ENCODE measurements at regions not wholly inside any gene's neighbourhood (a gene's known extent, or its start where the extent isn't known, plus 50 kb on each side); places are given as distances from the start of the nearest gene placed in this dataset.

DNA sequence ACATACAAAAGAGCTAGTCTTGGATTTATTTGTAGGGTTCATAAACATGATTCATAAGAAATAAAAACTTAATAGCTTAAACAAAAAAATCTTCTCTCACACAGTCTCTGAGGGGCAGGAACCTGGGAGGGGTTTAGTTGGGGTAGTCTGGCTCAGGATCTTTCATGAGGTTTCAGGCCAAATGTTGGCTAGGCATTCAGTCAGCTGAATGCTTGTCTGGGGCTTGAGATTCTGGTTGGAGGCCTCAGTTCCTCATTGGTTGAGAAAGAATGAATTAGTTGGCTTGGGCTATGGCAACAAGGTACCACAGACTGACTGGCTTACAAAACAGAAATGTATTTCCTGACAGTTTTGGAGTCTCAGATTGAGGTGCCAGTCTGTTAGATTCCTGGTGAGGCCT, 74.3 kb downstream of the ANKRD7 start:
- DNase-seq = no peak

DNA sequence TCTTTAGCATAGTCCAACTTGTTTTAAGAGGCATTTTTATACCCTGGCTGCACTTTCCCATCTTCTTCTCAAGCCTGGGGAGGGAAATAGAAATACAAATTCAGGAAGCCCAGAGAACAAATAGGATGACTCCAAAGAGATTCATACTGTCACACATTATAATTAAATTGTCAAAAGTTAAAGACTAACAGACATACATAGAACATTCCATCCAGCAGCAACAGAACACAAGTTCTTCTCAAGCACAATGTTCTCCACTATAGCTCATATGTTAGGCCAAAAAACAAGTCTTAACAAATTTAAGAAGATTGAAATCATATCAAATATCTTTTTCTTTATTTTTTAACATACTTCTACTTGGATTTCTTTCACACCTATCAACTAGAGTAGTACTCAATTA, 75.7 kb downstream of the ANKRD7 start:
- no peak for DNase-seq

DNA sequence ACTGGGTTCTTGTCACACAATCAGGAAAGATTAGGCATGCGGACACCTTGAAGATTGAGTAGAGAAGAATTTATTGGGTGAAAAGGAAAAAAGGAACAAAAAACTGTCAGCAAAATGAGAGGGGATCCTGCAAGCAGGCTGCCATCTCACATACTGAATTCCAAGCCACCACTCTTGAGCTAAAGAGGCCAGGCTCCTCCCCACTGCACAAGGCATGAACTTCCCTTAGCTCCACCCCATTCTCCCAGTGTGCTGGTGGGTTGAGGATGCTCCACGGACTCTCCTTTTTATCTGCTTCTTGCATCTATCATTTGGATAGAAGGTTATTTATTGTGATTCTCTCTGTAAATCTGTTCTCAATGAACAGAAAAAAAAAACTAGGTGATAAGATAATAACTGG, 79.6 kb downstream of the ANKRD7 start:
- DNase-seq = no peak

DNA sequence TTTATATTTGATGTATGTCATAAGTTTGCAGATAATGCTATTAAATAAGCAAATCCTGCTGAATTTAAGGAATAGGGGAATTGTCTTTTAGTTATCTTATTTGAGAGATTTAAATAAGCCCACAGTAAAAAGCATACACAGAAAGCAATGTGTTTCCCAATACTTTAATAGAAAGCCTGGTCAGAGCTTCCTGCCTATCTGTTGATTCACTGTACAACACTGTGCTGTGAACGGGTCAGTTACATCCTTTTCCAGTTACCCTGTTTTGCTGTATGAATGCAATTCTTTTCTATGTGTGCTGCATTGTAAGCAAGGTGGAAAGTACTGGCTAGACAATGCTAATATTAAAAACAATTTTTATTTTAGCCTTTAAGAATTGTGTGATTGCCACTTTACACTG, 81.2 kb downstream of the ANKRD7 start:
- DNase-seq = no peak

DNA sequence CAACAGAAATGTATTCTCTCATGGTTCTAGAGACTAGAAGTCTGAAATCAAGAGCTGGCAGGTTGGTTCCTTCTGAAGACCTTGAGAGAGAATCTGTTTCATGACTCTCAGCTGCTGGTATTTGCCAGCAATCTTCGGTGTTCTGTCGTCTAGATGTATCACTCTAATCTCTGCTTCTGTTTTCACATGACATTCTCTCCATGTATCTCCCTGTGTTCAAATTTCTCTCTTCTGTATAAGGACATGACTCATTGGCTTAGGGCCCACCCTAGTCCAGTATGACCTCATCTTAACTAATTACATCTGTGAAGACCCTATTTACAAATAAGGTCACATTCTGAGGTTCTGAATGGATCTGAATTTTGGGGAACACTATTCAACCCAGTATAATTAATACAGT, 82.3 kb downstream of the ANKRD7 start:
- no peak for DNase-seq

DNA sequence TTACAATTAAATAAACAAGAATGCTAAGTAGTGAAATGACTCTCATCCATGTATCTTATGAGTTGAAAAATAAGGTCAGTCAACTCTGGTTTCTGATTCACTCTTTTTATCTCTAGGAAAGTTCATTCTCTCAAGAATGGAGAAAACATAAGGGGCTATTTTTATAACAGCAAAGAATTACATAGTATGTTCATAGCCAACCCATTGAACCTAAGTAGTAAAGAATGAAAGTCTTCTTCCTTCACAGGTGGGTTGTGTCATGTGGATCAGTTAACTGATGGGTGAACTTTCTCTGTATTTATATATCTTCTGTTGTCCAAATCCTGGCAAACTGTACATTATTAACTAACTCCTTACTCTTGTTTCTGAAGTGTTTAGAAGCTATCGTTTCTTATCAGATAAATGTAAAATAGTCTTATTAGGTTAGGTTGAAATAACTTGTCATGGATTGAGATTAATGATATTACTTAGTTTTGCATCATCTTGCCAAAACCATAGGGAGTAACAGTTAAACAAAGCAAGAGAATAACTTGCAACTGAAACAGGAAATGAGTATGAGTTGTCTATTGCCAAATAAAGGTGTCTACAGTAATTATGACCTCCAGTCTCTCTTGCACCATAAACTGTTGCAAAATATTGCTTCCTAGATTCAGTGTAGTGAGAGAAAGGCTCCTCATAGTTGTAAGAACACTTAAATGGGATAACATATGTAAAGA, 86.8 kb downstream of the ANKRD7 start:
- no peak for DNase-seq

DNA sequence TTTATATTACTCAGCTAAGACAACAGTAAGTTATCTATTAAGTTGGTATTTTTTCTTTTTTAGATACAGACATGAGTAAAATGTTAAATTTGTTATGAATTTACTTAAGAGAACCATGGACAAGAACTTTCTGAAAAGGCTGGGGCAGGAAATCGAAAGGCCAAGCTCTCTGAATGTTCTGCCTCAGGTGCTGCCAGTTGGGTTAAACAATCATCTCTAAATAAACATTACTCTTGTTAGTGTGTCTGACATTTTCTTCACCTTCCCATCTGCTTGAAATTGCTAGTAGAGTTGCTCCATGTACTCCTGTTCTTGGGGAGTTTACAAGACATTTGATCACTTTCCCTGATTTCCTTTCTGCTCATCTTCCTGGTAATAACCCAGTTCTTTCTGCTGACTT, 87.5 kb downstream of the ANKRD7 start:
- DNase-seq = no peak

DNA sequence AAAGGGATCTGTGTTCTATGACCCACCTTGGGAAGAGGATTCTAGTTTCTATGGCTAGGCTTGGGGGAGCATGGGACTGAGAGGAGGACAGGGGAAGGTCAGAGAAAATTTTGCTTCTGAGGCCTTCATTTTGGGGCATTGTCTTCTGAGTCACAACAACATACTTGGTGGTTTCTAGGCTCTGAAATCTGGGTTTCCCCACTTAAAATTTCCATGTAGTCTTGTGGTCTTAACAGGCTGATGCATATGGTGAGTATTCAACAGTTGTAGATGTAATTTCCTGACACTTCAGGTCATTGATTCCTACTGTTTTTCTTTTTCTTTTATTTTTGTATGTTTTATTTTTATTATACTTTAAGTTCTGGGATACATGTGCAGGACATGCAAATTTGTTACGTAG, 88.5 kb downstream of the ANKRD7 start:
- DNase-seq = no peak

DNA sequence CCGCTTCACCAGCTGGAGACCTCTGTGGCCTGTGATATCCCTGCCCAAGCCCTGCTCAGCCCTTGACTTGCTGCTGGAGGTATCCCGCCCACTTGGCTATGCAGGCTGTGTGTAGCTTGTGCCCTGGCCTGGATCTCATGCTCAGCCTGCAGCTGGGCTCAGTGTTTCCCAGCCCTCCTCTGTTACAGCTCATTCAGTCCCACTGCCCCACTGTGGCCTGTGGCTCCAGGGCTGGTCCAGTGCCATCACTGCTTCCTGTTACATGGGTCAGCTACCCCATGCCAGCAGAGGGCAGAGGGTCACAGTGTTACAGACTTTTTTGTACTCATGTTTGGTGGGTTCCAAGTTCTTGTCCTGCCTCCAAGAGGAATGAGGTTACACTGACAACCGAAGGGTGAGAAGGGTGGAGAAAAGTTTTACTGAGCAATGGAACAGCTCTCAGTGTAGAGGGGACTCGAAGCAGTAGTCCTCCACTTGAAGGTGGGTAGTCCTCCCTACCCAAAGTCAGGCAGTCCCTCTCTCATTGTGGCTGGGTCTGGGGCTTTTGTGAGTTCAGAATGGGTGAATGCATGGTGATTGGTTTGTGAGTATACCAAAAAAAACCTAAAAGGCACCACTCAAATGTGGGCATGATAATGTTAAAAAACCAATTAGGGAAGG, 100.4 kb downstream of the ANKRD7 start:
- no peak for DNase-seq

DNA sequence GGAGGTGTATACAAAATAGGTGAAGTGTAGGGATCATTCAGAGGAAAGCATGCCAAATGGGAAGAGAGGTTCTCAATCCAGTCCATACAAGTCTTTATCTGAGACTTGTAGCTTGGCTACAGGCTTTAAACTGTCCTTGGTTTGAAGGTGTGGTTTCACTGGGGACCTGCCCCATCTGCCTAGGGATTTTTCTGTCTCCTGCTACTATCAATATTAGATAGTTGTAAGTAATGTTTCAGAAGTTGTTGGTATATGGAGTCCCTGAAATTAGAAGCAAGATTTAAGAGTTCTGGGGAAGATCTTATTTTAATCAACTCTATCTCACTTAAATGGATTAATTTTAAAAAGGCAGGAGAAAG, 100.9 kb downstream of the ANKRD7 start:
- DNase-seq = no peak

DNA sequence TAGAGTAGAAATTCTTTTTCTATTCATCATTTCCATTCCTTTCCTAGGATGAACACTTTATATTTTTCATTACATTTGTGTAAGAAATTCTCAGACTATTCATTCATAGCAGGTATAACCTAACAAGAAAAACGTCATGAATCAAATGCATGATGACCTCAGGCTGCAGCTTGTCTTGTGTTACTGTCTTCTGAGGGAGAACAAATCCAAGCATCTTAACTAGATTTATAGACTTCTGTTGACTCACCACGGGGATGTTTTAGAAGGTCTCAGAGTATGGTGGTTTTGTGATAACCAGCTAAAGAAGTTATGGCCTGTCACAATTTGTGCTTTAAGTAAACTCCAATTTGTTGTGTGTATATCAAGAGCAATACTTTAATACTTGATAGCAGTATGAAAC, 102.7 kb downstream of the ANKRD7 start:
- DNase-seq = no peak

DNA sequence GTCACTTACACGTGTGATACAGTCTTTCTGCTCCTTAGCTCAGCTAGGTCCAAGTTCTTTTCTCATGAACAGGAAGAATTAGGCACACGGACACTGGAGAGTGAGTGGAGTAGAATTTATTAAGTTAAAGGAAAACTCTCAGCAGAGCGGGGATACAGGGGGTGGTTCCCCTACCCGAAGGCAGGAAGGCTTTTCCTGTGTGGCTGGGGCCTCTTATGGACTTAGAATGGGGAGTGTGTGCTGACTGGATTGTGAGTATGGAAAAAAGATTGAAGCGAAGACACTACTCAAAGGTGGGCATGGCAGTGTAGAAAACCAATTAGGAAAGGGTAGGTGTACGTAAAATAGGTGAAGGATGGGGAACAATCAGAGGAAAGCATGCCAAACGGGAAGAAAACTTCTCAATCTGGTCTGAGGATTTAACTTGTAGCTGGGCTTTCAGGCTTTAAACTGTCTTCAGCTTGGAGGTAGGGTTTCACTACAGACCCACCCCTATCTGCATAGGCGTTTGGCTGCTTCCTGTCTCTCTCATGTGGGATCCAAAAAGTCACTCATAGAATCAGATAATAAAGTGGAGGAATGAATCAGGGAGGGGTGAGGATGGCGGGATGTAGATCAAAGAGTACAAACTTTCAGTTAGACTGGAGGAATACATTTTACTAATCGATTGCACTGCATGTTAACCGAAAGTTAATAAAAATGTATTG, 104.2 kb downstream of the ANKRD7 start:
- DNase-seq = no peak

DNA sequence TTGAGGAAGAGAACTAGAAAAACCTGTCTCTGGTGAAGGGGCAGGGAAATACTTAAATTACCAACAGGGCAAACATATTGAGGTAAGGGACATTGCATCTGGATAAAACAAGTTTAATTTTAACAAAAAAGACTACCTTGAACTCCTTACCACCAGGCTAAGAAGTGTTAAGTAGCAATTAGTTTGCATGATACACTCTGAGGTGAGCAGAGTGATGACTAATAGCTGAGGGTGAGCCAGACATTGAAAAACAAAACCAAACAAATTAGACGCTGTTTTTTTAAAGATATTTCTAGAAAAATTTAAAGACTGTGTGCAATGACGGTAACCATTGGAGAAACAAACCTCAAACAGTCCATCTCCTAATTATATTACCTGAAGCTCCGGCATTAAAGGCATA, 105.9 kb downstream of the ANKRD7 start:
- no peak for DNase-seq

DNA sequence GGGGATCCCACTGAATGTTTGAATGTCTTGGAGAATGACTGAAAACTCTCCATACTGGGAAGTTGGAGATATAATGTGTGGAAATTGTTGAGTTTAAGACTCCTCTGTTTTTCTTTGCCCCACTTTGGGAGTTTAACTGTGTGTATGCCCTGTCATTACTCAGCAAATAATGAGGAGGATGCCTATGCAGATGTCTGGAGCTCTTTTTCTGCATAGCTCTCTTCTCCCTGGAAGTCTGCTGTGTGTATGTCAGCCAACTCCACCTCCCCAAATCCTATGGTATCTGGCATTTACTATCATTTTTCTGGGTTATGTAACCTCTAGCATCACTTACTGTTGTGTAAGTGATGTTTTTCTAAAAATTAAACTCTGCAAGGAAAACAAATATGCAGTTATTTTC, 122.2 kb downstream of the ANKRD7 start:
- no peak for DNase-seq

DNA sequence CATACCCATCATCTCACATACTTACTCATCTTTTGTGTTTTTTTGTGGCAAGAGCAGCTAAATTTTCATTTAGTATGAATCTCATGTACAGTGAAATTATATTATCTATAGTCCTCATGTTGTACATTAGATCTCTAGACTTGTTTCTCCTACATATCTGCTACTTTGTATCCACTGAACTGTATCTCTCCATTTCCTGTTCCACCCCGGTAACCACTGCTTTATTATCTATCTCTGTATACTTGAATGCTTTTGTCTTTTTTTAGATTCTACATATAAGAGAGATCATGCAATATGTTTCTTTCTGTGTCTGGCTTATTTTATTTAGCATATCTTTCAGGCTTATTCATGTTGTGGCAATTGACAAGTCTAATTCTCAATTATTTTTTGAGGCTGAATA, 125.1 kb downstream of the ANKRD7 start:
- no peak for DNase-seq

DNA sequence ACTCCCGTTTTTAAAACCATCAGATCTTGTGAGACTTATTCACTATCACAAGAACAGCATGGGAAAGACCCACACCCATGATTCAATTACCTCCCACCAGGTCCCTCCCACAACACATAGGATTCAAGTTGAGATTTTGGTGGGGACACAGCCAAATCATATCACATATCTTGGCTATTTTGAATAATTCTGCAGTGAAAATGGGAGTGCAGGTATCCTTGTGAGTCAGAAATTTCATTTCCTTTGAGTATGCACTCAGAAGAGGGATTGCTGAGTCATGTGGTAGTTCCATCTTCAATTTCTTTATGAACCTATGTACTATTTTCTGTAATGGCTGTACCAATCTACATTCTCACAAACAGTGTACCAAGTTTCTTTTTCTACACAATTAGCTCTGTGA, 125.8 kb downstream of the ANKRD7 start:
- no peak for DNase-seq

DNA sequence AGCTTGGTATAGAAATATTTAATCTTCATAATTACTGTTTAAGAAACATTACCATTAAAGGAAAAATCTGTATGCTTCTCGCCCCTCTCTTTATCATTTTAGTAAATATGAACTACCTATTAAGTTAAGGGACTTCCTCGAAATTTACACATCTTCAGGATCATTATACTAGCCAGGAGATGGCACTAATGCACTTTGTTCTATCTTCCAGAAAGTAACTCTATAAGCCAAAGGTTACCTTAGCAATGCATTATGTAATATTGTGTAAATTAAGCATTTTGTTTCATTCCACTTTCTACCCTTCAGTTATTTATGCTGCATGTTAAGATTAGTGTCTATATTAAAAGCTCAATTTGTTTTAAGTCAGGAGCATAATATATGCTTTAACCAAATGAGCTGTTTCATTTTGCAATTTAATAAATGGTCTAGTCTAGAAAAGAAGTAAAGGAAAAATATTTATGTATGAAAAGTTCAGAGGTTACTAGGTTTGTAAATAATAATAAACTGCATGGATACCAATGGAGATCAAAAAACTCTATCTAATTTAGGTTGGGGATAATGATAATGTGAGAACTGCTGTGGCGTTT, 128.5 kb downstream of the ANKRD7 start:
- no peak for DNase-seq

DNA sequence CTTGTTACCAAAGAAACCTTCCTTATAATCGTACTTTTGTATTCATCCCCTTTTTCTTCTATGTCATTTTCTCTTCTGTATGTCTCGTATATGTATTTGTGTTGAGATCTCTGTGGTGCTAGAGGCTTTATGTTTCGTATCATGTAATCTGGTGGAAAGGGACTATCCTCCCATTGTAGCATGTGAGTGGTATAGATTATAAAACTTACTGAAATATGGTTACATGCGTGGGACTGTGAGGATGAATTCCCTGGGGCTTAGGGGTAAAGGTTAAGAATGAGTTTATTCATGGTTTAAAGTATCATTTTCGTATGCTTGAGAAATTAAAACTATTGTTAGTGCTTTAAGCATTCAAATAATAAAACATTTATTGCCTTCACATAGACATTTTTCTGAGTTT, 141.9 kb downstream of the ANKRD7 start:
- DNase-seq = no peak

DNA sequence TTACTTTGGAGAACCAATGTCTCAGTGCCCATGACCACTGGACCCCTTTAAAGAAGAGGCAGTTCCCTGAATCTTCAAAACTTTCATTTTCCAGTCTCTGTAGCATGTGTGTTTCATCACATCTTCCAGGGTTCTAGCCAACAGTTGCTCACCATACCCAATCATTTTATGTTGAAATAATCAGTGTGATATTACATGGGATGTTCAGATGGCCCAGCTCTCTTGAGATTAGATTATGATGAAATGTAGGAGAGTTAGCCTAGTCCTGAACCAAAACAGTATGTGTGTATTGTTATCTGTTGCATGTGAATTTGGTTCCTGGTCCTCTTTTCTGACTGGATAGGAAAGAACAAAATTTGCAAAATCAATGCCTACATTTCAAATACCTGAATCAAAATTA, 144.5 kb downstream of the ANKRD7 start:
- no peak for DNase-seq

DNA sequence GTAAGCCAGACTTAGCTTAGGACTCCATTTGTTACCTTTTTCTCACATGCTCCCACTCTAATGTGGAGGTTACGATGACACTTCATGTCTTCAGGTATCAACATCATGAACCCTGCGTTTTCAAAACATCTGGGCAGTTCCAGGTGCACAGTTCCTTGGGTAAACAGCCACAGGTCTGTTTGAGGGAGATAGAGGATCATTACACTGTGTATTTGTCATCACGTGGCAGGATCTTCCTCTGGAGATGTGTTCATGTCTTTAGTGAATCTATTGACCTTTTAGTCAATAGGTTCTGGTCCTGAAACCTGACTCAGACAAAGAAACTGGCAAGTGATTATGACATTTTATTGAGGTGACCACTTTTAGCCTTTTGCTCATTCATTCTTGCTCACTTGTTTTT, 145.5 kb downstream of the ANKRD7 start:
- DNase-seq = no peak

DNA sequence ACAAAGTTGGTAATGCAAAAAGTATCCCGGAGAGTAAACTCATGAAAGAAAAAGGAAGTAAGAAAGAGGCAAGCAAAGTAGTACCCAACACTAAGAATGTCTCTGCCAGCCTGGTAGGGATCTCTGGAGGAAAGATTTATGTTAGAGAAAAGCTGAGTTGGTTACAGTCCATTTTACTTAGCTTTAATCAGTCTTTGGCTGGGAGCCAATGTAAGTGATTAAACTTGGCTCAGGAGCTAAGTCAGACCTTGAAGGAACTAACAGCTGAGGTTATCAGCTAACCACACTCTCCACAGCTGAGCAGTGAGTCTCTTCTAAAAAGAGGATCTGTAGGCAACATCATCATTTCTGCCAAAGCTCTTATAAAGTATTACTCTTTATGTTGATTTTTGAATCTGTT, 148.0 kb downstream of the ANKRD7 start:
- no peak for DNase-seq

DNA sequence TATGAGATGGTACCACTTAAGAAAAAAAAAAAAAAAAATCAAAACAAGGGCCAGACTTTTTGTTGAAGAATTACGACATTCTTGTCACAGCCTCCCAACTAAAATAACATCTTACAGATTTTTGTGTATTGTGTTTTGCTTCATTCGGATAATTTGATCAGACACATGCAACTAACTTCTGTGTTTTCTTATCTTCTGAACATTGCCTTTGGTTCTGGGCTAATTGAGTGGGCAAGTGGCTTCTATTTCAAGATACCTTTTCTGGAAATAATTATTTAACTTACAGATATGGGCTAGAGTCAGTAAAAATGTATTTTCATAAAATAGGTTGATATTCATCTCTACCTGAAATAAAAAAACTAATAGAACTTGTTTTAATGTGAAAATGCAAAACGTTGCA, 165.1 kb downstream of the ANKRD7 start:
- DNase-seq = no peak

DNA sequence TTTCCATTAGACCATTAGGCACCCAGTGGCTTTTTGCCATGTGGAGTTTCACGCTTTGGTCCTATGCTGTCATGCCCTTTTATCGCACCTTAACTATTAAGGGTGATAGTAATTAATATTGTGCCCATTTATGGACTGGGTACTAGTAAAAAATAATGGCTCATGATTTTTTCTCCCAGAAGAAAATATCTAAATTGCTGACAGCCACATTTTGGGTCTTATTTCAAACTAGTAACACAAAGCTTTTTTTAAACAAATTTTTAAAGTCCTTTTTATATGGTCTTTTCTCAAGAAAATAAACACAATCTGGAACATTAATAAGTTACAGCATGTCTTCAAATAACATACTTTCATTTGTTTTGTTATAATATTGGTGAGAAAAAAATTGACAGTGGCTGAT, 179.7 kb downstream of the ANKRD7 start:
- no peak for DNase-seq

DNA sequence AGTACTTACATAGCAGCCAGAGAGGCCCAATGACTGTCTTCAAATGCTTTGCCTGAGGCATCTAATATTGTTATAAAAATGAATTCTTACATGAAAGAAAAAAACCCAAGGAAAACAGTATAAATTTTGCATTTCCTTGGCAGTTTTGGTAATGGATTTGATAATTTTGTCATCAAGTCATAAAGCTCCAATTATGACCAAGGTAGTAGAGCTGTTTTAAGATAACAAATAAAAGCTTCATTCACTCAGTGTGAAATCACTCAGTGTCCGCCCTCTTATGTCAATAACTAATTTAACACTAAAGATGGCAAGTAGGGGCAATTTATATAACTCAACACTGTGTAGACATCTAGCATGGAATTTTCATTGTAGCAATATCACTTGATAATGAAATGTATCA, 193.9 kb downstream of the ANKRD7 start:
- DNase-seq = no peak
